ENCODE measurements at regions not wholly inside any gene's neighbourhood (a gene's known extent, or its start where the extent isn't known, plus 50 kb on each side); places are given as distances from the start of the nearest gene placed in this dataset.

GRCh38 chr1:186620566-186621350 is 59.5 kb downstream of the PTGS2 start:
- Histone ChIP-seq H3K27ac (ENCODE audit: low read depth in 1 of 3, low read length in 2 of 3) (no peak overlapping the region), H3K27me3 (ENCODE audit: control insufficient read depth in 3 of 3, insufficient read depth in 3 of 3, low read length in 3 of 3) (no peaks in the 10 kb centered on the region), H3K9me3 (ENCODE audit: control insufficient read depth in 2 of 2, insufficient read depth in 1 of 2, low read depth in 1 of 2, low read length in 1 of 2) (no peaks in the 10 kb centered on the region), H3K36me3 (ENCODE audit: control insufficient read depth in 3 of 3, insufficient read depth in 2 of 3, low read depth in 1 of 3, low read length in 3 of 3) (no peaks in the 10 kb centered on the region), H3K4me1 (ENCODE audit: control insufficient read depth in 3 of 3, insufficient read depth in 2 of 3, low read depth in 1 of 3, low read length in 2 of 3) (peaks cover 0 to 3% (median 0%) of the 10 kb centered on the region in 3 donors), H3K4me3 (ENCODE audit: low read depth in 1 of 3, low read length in 3 of 3) (no peak overlapping the region)
- 84 to 86% (median 84%) methylated on average over 2 of the region's 2 CpGs for WGBS, 3 donors
- no peak for FAIRE-seq
- DNase-seq = no peak

- WGBS, 3 donors = 27 to 35% (median 28%) methylated on average over 11 of the region's 11 CpGs
- H3K27ac ChIP-seq (ENCODE audit: low read depth in 1 of 3, low read length in 2 of 3) = peak overlapping the region in 1 of 3 donors; percentile 50
- H3K27me3 ChIP-seq (ENCODE audit: control insufficient read depth in 3 of 3, insufficient read depth in 3 of 3, low read length in 3 of 3) = no peaks in the 10 kb centered on the region
- H3K36me3 ChIP-seq (ENCODE audit: control insufficient read depth in 3 of 3, insufficient read depth in 2 of 3, low read depth in 1 of 3, low read length in 3 of 3) = no peaks in the 10 kb centered on the region
- H3K4me3 ChIP-seq (ENCODE audit: low read depth in 1 of 3, low read length in 3 of 3) = peak overlapping the region in 1 of 3 donors; percentile 25
- FAIRE-seq (no peak), DNase-seq (peak in 1 of 2 donors; percentile 66)
- no peaks in the 10 kb centered on the region for H3K9me3 ChIP-seq (ENCODE audit: control insufficient read depth in 2 of 2, insufficient read depth in 1 of 2, low read depth in 1 of 2, low read length in 1 of 2)
- H3K4me1 ChIP-seq (ENCODE audit: control insufficient read depth in 3 of 3, insufficient read depth in 2 of 3, low read depth in 1 of 3, low read length in 2 of 3) = peaks cover 0 to 3% (median 0%) of the 10 kb centered on the region in 3 donors
These were observed 61.6 kb downstream of the PTGS2 start for GRCh38 chr1:186618401-186619170.

GRCh38 chr1:186617926-186618325 is 62.3 kb downstream of the PTGS2 start:
- 39 to 49% (median 44%) methylated on average over 7 of the region's 7 CpGs for WGBS, 3 donors
- Histone ChIP-seq H3K9me3 (ENCODE audit: control insufficient read depth in 2 of 2, insufficient read depth in 1 of 2, low read depth in 1 of 2, low read length in 1 of 2) (no peaks in the 10 kb centered on the region), H3K4me3 (ENCODE audit: low read depth in 1 of 3, low read length in 3 of 3) (no peak overlapping the region), H3K36me3 (ENCODE audit: control insufficient read depth in 3 of 3, insufficient read depth in 2 of 3, low read depth in 1 of 3, low read length in 3 of 3) (no peaks in the 10 kb centered on the region), H3K27me3 (ENCODE audit: control insufficient read depth in 3 of 3, insufficient read depth in 3 of 3, low read length in 3 of 3) (no peaks in the 10 kb centered on the region), H3K27ac (ENCODE audit: low read depth in 1 of 3, low read length in 2 of 3) (no peak overlapping the region), H3K4me1 (ENCODE audit: control insufficient read depth in 3 of 3, insufficient read depth in 2 of 3, low read depth in 1 of 3, low read length in 2 of 3) (peaks cover 0 to 3% (median 0%) of the 10 kb centered on the region in 3 donors)
- DNase-seq (no peak), FAIRE-seq (no peak)

GRCh38 chr1:186616511-186616910 is 63.7 kb downstream of the PTGS2 start:
- DNase-seq (no peak), FAIRE-seq (no peak)
- no peak overlapping the region for H3K27ac ChIP-seq (ENCODE audit: low read depth in 1 of 3, low read length in 2 of 3)
- H3K4me1 ChIP-seq (ENCODE audit: control insufficient read depth in 3 of 3, insufficient read depth in 2 of 3, low read depth in 1 of 3, low read length in 2 of 3) = peaks cover 0 to 3% (median 0%) of the 10 kb centered on the region in 3 donors
- no peak overlapping the region for H3K4me3 ChIP-seq (ENCODE audit: low read depth in 1 of 3, low read length in 3 of 3)
- H3K36me3 ChIP-seq (ENCODE audit: control insufficient read depth in 3 of 3, insufficient read depth in 2 of 3, low read depth in 1 of 3, low read length in 3 of 3) = no peaks in the 10 kb centered on the region
- H3K9me3 ChIP-seq (ENCODE audit: control insufficient read depth in 2 of 2, insufficient read depth in 1 of 2, low read depth in 1 of 2, low read length in 1 of 2) = no peaks in the 10 kb centered on the region
- H3K27me3 ChIP-seq (ENCODE audit: control insufficient read depth in 3 of 3, insufficient read depth in 3 of 3, low read length in 3 of 3) = no peaks in the 10 kb centered on the region

- Histone ChIP-seq H3K36me3 (ENCODE audit: control insufficient read depth in 3 of 3, insufficient read depth in 2 of 3, low read depth in 1 of 3, low read length in 3 of 3) (no peaks in the 10 kb centered on the region), H3K9me3 (ENCODE audit: control insufficient read depth in 2 of 2, insufficient read depth in 1 of 2, low read depth in 1 of 2, low read length in 1 of 2) (no peaks in the 10 kb centered on the region), H3K4me3 (ENCODE audit: low read depth in 1 of 3, low read length in 3 of 3) (no peak overlapping the region), H3K4me1 (ENCODE audit: control insufficient read depth in 3 of 3, insufficient read depth in 2 of 3, low read depth in 1 of 3, low read length in 2 of 3) (peaks cover 0 to 3% (median 0%) of the 10 kb centered on the region in 3 donors), H3K27me3 (ENCODE audit: control insufficient read depth in 3 of 3, insufficient read depth in 3 of 3, low read length in 3 of 3) (no peaks in the 10 kb centered on the region), H3K27ac (ENCODE audit: low read depth in 1 of 3, low read length in 2 of 3) (no peak overlapping the region)
- WGBS, 3 donors = 49 to 52% (median 51%) methylated on average over 4 of the region's 4 CpGs
- no peak for DNase-seq
- no peak for FAIRE-seq
These were observed 64.9 kb downstream of the PTGS2 start for GRCh38 chr1:186615332-186615731.

DNA sequence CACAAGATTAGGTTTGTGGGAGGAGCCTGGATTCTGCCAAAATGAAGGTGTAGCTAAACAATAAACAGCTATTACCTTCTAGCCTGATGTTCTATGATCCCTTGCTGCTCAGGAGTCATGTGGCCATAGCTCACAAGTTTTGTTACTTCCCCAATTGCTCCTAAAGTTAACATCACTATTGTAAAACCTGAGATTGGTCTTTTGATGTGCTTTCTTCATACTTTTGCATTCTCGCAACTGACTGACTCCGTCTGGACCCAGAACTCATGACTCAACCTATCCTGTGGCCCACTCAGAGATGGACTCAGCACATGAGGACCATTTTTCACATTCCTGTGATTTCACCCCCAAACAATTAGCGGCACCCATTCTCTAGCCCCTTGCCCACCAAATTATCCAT is 69.1 kb downstream of the PTGS2 start:
- Histone ChIP-seq H3K4me3 (ENCODE audit: low read depth in 1 of 3, low read length in 3 of 3) (no peak overlapping the region), H3K9me3 (ENCODE audit: control insufficient read depth in 2 of 2, insufficient read depth in 1 of 2, low read depth in 1 of 2, low read length in 1 of 2) (no peaks in the 10 kb centered on the region), H3K36me3 (ENCODE audit: control insufficient read depth in 3 of 3, insufficient read depth in 2 of 3, low read depth in 1 of 3, low read length in 3 of 3) (no peaks in the 10 kb centered on the region), H3K27me3 (ENCODE audit: control insufficient read depth in 3 of 3, insufficient read depth in 3 of 3, low read length in 3 of 3) (no peaks in the 10 kb centered on the region), H3K27ac (ENCODE audit: low read depth in 1 of 3, low read length in 2 of 3) (no peak overlapping the region), H3K4me1 (ENCODE audit: control insufficient read depth in 3 of 3, insufficient read depth in 2 of 3, low read depth in 1 of 3, low read length in 2 of 3) (no peaks in the 10 kb centered on the region)
- DNase-seq (no peak), FAIRE-seq (no peak)
- 94 to 96% (median 94%) methylated on average over 3 of the region's 3 CpGs for WGBS, 3 donors

GRCh38 chr1:186609183-186609582 is 71.0 kb downstream of the PTGS2 start:
- DNase-seq = no peak
- no peaks in the 10 kb centered on the region for H3K4me1 ChIP-seq (ENCODE audit: control insufficient read depth in 3 of 3, insufficient read depth in 2 of 3, low read depth in 1 of 3, low read length in 2 of 3)
- H3K36me3 ChIP-seq (ENCODE audit: control insufficient read depth in 3 of 3, insufficient read depth in 2 of 3, low read depth in 1 of 3, low read length in 3 of 3) = no peaks in the 10 kb centered on the region
- H3K9me3 ChIP-seq (ENCODE audit: control insufficient read depth in 2 of 2, insufficient read depth in 1 of 2, low read depth in 1 of 2, low read length in 1 of 2) = peaks cover 0 to 7% of the 10 kb centered on the region in 2 donors
- FAIRE-seq = no peak
- H3K4me3 ChIP-seq (ENCODE audit: low read depth in 1 of 3, low read length in 3 of 3) = no peak overlapping the region
- H3K27me3 ChIP-seq (ENCODE audit: control insufficient read depth in 3 of 3, insufficient read depth in 3 of 3, low read length in 3 of 3) = no peaks in the 10 kb centered on the region
- no peak overlapping the region for H3K27ac ChIP-seq (ENCODE audit: low read depth in 1 of 3, low read length in 2 of 3)

GRCh38 chr1:186605762-186606350 is 74.4 kb downstream of the PTGS2 start:
- no peak for FAIRE-seq

More at GRCh38 chr1:186605762-186606350, 74.4 kb downstream of the PTGS2 start:
- Histone ChIP-seq H3K4me1 (ENCODE audit: control insufficient read depth in 3 of 3, insufficient read depth in 2 of 3, low read depth in 1 of 3, low read length in 2 of 3) (no peaks in the 10 kb centered on the region), H3K36me3 (ENCODE audit: control insufficient read depth in 3 of 3, insufficient read depth in 2 of 3, low read depth in 1 of 3, low read length in 3 of 3) (no peaks in the 10 kb centered on the region), H3K4me3 (ENCODE audit: low read depth in 1 of 3, low read length in 3 of 3) (peak overlapping the region in 1 of 3 donors; percentile 1), H3K9me3 (ENCODE audit: control insufficient read depth in 2 of 2, insufficient read depth in 1 of 2, low read depth in 1 of 2, low read length in 1 of 2) (peaks cover 0 to 7% of the 10 kb centered on the region in 2 donors), H3K27me3 (ENCODE audit: control insufficient read depth in 3 of 3, insufficient read depth in 3 of 3, low read length in 3 of 3) (no peaks in the 10 kb centered on the region), H3K27ac (ENCODE audit: low read depth in 1 of 3, low read length in 2 of 3) (no peak overlapping the region)
- 26 to 47% (median 35%) methylated on average over 4 of the region's 4 CpGs for WGBS, 3 donors
- DNase-seq = peak; percentile 19 to 40
